GM23338 (cell line): ENCODE measurements at regions not wholly inside any gene's neighbourhood (a gene's known extent, or its start where the extent isn't known, plus 50 kb on each side); places are given as distances from the start of the nearest gene placed in this dataset.
"Not testable (repeated sequence)": the region's sequence is repeated elsewhere in the genome, so short reads cannot be mapped to it uniquely, and the experiment has no call there.

ENCODE experiments used
- ATAC-seq: fragments of 200-7000 bp; cut with Tn5 transposase; 3 replicates; pipeline ENCODE4 v1.9.1; 2020
- DNase-seq: peaks from one replicate; pipeline ENCODE4 v3.0.0-alpha.2; 2015; ENCODE audit warnings: low spot score
- H2AFZ ChIP-seq: fragments of 200-600 bp; sonication (generic); 2 replicates; pipeline ENCODE4 v1.8.0; 2016; ENCODE audit warnings: antibody characterized with exemption, mild to moderate bottlenecking, moderate library complexity
- H3F3A ChIP-seq: fragments of 200-600 bp; sonication (generic); replicated peaks from 2 replicates; pipeline ENCODE4 v1.8.0; 2017; ENCODE audit warnings: antibody characterized with exemption, mixed run types, low read depth
- H3K27ac ChIP-seq: fragments of 200-600 bp; sonication (generic); 2 replicates; pipeline ENCODE4 v1.6.1; 2016; ENCODE audit warnings: low read depth
- H3K27me3 ChIP-seq: fragments of 200-600 bp; sonication (generic); 2 replicates; pipeline ENCODE4 v1.8.0; 2016; ENCODE audit warnings: mild to moderate bottlenecking, mixed run types, moderate library complexity; ENCODE audit not compliant: insufficient read depth
- H3K36me3 ChIP-seq: fragments of 200-600 bp; sonication (generic); 2 replicates; pipeline ENCODE4 v1.8.0; 2016; ENCODE audit warnings: mild to moderate bottlenecking; ENCODE audit not compliant: insufficient read depth
- H3K4me1 ChIP-seq: fragments of 200-600 bp; sonication (generic); 2 replicates; pipeline ENCODE4 v1.8.0; 2016; ENCODE audit warnings: mild to moderate bottlenecking, moderate library complexity; ENCODE audit not compliant: insufficient read depth
- H3K4me2 ChIP-seq: fragments of 200-600 bp; sonication (generic); 2 replicates; pipeline ENCODE4 v1.7.1; 2017; ENCODE audit warnings: mixed run types
- H3K4me3 ChIP-seq: fragments of 200-600 bp; sonication (generic); 2 replicates; pipeline ENCODE4 v1.6.1; 2016; ENCODE audit warnings: mixed run types
- H3K79me2 ChIP-seq: fragments of 200-600 bp; sonication (generic); replicated peaks from 2 replicates; pipeline ENCODE4 v1.8.0; 2017; ENCODE audit warnings: mild to moderate bottlenecking; ENCODE audit not compliant: insufficient read depth
- H3K9me2 ChIP-seq: fragments of 200-600 bp; sonication (generic); 2 replicates; pipeline ENCODE4 v1.8.0; 2017; ENCODE audit not compliant: insufficient read depth
- H4K20me1 ChIP-seq: fragments of 200-600 bp; sonication (generic); replicated peaks from 2 replicates; pipeline ENCODE4 v1.8.0; 2017; ENCODE audit warnings: mild to moderate bottlenecking; ENCODE audit not compliant: insufficient read depth
- H3K27ac Mint-ChIP-seq: 2 replicates; pipeline ENCODE4 v1.8.0; 2020; ENCODE audit warnings: inconsistent platforms, mild to moderate bottlenecking, moderate library complexity, mixed read lengths
- H3K27me3 Mint-ChIP-seq: 3 replicates; pipeline ENCODE4 v1.8.0; 2022; ENCODE audit warnings: low read depth, mild to moderate bottlenecking, moderate library complexity, mixed read lengths, inconsistent platforms; ENCODE audit not compliant: insufficient read depth, poor library complexity
- H3K36me3 Mint-ChIP-seq: 3 replicates; pipeline ENCODE4 v1.8.0; 2021; ENCODE audit warnings: low read depth, mild to moderate bottlenecking, inconsistent platforms, moderate library complexity, mixed read lengths
- H3K4me1 Mint-ChIP-seq: 3 replicates; pipeline ENCODE4 v1.8.0; 2020; ENCODE audit warnings: mild to moderate bottlenecking, inconsistent platforms, mixed read lengths
- H3K4me3 Mint-ChIP-seq: 3 replicates; pipeline ENCODE4 v1.8.0; 2021; ENCODE audit warnings: moderate library complexity, mild to moderate bottlenecking, inconsistent platforms, mixed read lengths
- H3K9me3 Mint-ChIP-seq: 3 replicates; pipeline ENCODE4 v1.8.0; 2020; ENCODE audit warnings: moderate library complexity, mild to moderate bottlenecking, inconsistent platforms, mixed read lengths
- EZH2phosphoT487 ChIP-seq: fragments of 200-600 bp; sonication (generic); IDR thresholded peaks from one replicate; pipeline ENCODE4 v1.8.1; 2018; ENCODE audit warnings: antibody characterized with exemption; ENCODE audit not compliant: unreplicated experiment
- JUNB ChIP-seq: IDR thresholded peaks from one replicate; pipeline ENCODE4 v1.6.1; 2016; ENCODE audit warnings: antibody characterized with exemption; ENCODE audit not compliant: unreplicated experiment
- NANOG ChIP-seq: IDR thresholded peaks from 2 replicates; pipeline ENCODE4 v1.6.1; 2016; ENCODE audit warnings: antibody characterized with exemption, borderline replicate concordance
- POLR2AphosphoS5 ChIP-seq: IDR thresholded peaks from 2 replicates; pipeline ENCODE4 v1.6.1; 2016; ENCODE audit warnings: antibody characterized with exemption, low read depth
- ZNF114 ChIP-seq: fragments of 250-450 bp; sonication (Bioruptor Pico); IDR thresholded peaks from 2 replicates; pipeline ENCODE4 v1.5.0; 2020; ENCODE audit warnings: mild to moderate bottlenecking, moderate library complexity
- TF ChIP-seq, protein P1 (sequence below), 2 experiments: fragments of 200-600 bp in 1 of 2; sonication (generic) in 1 of 2; conservative IDR thresholded peaks; 2 replicates each; pipeline versions ENCODE4 v1.5.1 to v1.6.1; 2016 to 2017; ENCODE audit warnings: antibody characterized with exemption in 2 of 2, low read depth in 2 of 2, mild to moderate bottlenecking in 2 of 2, moderate library complexity in 1 of 2
- TF ChIP-seq, protein P2 (sequence below): IDR thresholded peaks from 2 replicates; pipeline ENCODE4 v1.6.1; 2016; ENCODE audit warnings: antibody characterized with exemption

DNA sequence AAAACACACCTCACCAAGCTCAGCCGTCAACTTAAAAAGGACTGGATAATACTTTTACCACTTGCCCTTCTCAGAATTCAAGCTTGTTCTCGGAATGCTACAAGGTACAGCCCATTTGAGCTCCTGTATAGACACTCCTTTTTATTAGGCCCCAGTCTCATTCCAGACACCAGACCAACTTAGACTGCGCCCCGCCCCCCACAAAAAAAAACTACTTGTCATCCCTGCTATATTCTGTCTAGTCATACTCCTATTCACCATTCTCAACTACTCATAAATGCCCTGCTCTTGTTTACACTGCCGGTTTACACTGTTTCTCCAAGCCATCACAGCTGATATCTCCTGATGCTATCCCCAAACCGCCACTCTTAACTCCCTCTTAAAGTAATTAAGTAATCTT lies 1220.5 kb downstream of the OTOL1 start:
- peaks cover 37% of the 10 kb centered on the region for H3K4me1 ChIP-seq
- H3K9me2 ChIP-seq, ATAC-seq, DNase-seq, H3K4me3 Mint-ChIP-seq, H3K9me3 Mint-ChIP-seq, H3F3A ChIP-seq, H3K36me3 Mint-ChIP-seq, H3K27me3 ChIP-seq, H3K36me3 ChIP-seq, H3K4me3 ChIP-seq, H3K27ac ChIP-seq, H2AFZ ChIP-seq, H3K79me2 ChIP-seq, H4K20me1 ChIP-seq, H3K27me3 Mint-ChIP-seq, H3K4me2 ChIP-seq, H3K27ac Mint-ChIP-seq: not testable (repeated sequence)
- H3K4me1 Mint-ChIP-seq = peaks cover 18% of the 10 kb centered on the region

DNA sequence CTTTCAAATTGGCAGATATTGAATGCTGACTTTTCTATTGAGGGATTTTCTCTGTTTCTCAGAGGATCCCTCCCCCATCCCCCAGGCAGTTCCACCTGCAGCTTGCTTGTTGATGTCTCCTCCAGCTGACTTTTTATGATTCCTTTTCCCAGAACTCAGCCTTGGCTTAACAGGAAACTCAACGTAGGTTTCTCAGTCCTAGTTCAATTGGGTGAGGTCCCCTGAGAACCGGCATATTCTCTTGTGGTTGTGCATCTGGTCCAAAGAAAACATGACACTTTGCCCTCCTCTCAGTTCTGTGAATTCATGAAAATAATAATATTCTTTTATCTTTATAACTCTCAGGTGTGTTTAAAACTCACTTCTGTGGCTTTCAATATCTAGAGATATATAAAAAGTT lies 1222.1 kb downstream of the OTOL1 start:
- Histone ChIP-seq H3F3A (no peaks in the 10 kb centered on the region), H3K36me3 (no peaks in the 10 kb centered on the region), H3K27me3 (no peaks in the 10 kb centered on the region), H3K4me1 (peaks cover 44% of the 10 kb centered on the region), H2AFZ (no peak overlapping the region), H3K79me2 (no peaks in the 10 kb centered on the region), H3K4me2 (peak overlapping the region; percentile 23), H4K20me1 (no peaks in the 10 kb centered on the region), H3K9me2 (no peaks in the 10 kb centered on the region), H3K4me3 (no peak overlapping the region), H3K27ac (peak overlapping the region; percentile 86)
- Mint-ChIP-seq H3K36me3 (no peaks in the 10 kb centered on the region), H3K4me1 (peaks cover 21% of the 10 kb centered on the region), H3K9me3 (no peaks in the 10 kb centered on the region), H3K27ac (no peak overlapping the region), H3K27me3 (no peaks in the 10 kb centered on the region), H3K4me3 (no peak overlapping the region)
- TF ChIP-seq, protein P1, sequence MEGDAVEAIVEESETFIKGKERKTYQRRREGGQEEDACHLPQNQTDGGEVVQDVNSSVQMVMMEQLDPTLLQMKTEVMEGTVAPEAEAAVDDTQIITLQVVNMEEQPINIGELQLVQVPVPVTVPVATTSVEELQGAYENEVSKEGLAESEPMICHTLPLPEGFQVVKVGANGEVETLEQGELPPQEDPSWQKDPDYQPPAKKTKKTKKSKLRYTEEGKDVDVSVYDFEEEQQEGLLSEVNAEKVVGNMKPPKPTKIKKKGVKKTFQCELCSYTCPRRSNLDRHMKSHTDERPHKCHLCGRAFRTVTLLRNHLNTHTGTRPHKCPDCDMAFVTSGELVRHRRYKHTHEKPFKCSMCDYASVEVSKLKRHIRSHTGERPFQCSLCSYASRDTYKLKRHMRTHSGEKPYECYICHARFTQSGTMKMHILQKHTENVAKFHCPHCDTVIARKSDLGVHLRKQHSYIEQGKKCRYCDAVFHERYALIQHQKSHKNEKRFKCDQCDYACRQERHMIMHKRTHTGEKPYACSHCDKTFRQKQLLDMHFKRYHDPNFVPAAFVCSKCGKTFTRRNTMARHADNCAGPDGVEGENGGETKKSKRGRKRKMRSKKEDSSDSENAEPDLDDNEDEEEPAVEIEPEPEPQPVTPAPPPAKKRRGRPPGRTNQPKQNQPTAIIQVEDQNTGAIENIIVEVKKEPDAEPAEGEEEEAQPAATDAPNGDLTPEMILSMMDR (conservative IDR thresholded peaks at IDR 0.05; ENCODE audit: low read depth in 2 of 2) = no peak
- DNase-seq (no peak), ATAC-seq (no peak; the same call in 2 of the 3 replicates)

DNA sequence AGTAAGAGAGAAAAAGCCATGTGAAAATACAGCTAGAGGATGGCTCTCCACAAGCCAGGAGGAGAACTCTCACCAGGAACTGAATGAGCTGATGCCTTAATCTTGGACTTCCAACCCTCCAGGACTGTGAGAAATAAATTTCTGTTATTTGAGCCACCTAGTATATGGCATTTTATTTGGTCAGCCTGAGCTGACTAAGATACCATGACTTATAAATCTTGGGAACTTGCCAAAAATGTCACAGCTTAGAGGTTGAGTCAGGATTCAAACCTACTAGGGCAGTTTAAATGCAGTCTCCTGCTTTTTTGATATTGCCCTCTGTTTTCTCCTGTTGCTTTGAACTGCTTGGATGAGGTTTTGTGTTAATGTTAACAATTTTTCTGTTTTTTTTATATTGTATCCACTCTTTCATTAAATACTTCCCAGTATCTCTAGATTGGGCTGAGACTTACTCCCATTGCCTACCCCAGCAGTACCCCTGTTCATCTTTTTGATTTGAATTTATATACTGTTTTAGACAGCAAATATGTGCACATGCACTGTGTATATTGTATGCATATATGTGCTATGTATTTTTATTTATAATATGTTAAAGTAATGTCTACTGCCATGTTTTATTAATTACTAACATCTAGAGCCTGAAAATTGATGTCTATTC lies 1223.2 kb downstream of the OTOL1 start:
- H3K27me3 Mint-ChIP-seq = no peaks in the 10 kb centered on the region
- Histone ChIP-seq H3K27me3 (no peaks in the 10 kb centered on the region), H3K4me2 (no peak overlapping the region), H3K9me2 (0 out of 2 replicates have a peak, but pooled peaks cover 4% of the 10 kb centered on the region), H3K79me2 (no peaks in the 10 kb centered on the region), H3K4me3 (no peak overlapping the region), H3K4me1 (peaks cover 44% of the 10 kb centered on the region), H3F3A (no peaks in the 10 kb centered on the region), H2AFZ (no peak overlapping the region), H3K27ac (no peak overlapping the region), H4K20me1 (no peaks in the 10 kb centered on the region), H3K36me3 (no peaks in the 10 kb centered on the region)
- H3K4me3 Mint-ChIP-seq = no peak overlapping the region
- H3K27ac Mint-ChIP-seq = no peak overlapping the region
- no peaks in the 10 kb centered on the region for H3K9me3 Mint-ChIP-seq
- no peak for TF ChIP-seq POLR2AphosphoS5
- ATAC-seq (no peak), DNase-seq (no peak)
- peaks cover 21% of the 10 kb centered on the region for H3K4me1 Mint-ChIP-seq
- no peaks in the 10 kb centered on the region for H3K36me3 Mint-ChIP-seq

DNA sequence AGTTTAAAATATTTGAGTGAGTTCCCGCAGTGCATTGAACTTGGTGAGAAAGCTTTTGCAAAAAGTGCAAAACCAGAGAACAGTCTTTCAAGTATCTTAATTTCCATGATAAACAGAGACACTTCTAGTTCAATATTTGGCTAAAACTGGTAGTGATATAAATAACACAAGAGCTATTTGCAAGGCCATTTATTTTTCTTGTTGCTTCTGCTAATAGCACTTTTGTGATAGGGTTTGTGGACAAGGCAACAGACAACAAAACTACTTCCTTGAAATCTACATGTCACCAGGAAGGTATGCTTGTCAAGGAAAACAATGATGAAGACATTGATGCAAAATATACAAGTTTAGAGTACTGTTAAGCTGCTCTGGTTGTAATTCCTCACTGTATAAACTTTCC lies 1225.1 kb downstream of the OTOL1 start:
- ATAC-seq (peak; percentile 61; the same call in 2 of the 3 replicates), DNase-seq (no peak)
- Histone ChIP-seq H3K4me2 (peak overlapping the region; percentile 10), H3K4me3 (no peak overlapping the region), H3K4me1 (peaks cover 44% of the 10 kb centered on the region), H3F3A (no peaks in the 10 kb centered on the region), H3K27me3 (no peaks in the 10 kb centered on the region), H3K36me3 (no peaks in the 10 kb centered on the region), H3K79me2 (no peaks in the 10 kb centered on the region), H4K20me1 (no peaks in the 10 kb centered on the region), H3K27ac (peak overlapping the region; percentile 91), H3K9me2 (0 out of 2 replicates have a peak, but pooled peaks cover 6% of the 10 kb centered on the region), H2AFZ (no peak overlapping the region)
- TF ChIP-seq NANOG = peak; percentile 93
- no peak for TF ChIP-seq JUNB
- no peak for TF ChIP-seq EZH2phosphoT487
- TF ChIP-seq ZNF114 = no peak
- TF ChIP-seq, protein P1 (conservative IDR thresholded peaks at IDR 0.05; ENCODE audit: low read depth in 2 of 2) = no peak
- TF ChIP-seq, protein P2, sequence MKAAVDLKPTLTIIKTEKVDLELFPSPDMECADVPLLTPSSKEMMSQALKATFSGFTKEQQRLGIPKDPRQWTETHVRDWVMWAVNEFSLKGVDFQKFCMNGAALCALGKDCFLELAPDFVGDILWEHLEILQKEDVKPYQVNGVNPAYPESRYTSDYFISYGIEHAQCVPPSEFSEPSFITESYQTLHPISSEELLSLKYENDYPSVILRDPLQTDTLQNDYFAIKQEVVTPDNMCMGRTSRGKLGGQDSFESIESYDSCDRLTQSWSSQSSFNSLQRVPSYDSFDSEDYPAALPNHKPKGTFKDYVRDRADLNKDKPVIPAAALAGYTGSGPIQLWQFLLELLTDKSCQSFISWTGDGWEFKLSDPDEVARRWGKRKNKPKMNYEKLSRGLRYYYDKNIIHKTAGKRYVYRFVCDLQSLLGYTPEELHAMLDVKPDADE = 0 out of 2 replicates have a peak, but pooled peaks have one; percentile 38
- TF ChIP-seq POLR2AphosphoS5 = no peak
- peaks cover 21% of the 10 kb centered on the region for H3K4me1 Mint-ChIP-seq
- H3K27ac Mint-ChIP-seq = peak overlapping the region; percentile 82
- H3K36me3 Mint-ChIP-seq = no peaks in the 10 kb centered on the region; the same call in 1 of the 3 replicates
- H3K9me3 Mint-ChIP-seq = no peaks in the 10 kb centered on the region; the same call in 2 of the 3 replicates
- no peaks in the 10 kb centered on the region for H3K27me3 Mint-ChIP-seq
- 0 out of 3 replicates have a peak overlapping the region, but pooled peaks have one; percentile 5 for H3K4me3 Mint-ChIP-seq
